HL-60 (cell line): ENCODE measurements at regions not wholly inside any gene's neighbourhood (a gene's known extent, or its start where the extent isn't known, plus 50 kb on each side); places are given as distances from the start of the nearest gene placed in this dataset.
"Not testable (repeated sequence)": the region's sequence is repeated elsewhere in the genome, so short reads cannot be mapped to it uniquely, and the experiment has no call there.

Source experiments
- DNase-seq, 2 experiments: peaks; one replicate each; pipeline ENCODE4 v3.0.0-alpha.2; 2010 to 2020; ENCODE audit warnings: low read depth in 1 of 2, low spot score in 1 of 2
- H3K27ac ChIP-seq: fragments of 250-450 bp; sonication (Bioruptor Pico); replicated peaks from 2 replicates; pipeline ENCODE4 v1.5.1; 2020; ENCODE audit warnings: mild to moderate bottlenecking, moderate library complexity
- H3K27me3 ChIP-seq: fragments of 250-450 bp; sonication (Bioruptor Pico); 2 replicates; pipeline ENCODE4 v1.5.1; 2021; ENCODE audit warnings: mild to moderate bottlenecking, moderate library complexity; ENCODE audit not compliant: insufficient read depth, poor library complexity, severe bottlenecking
- H3K4me3 ChIP-seq: replicated peaks from 2 replicates; pipeline ENCODE4 v1.5.1; 2011; ENCODE audit warnings: mild to moderate bottlenecking, control low read depth, low read length; ENCODE audit not compliant: insufficient read depth
- CTCF ChIP-seq: IDR thresholded peaks from one replicate; pipeline ENCODE4 v1.5.1; 2011; ENCODE audit warnings: low read length, control low read depth, inconsistent platforms; ENCODE audit not compliant: insufficient read depth
- GABPA ChIP-seq: IDR thresholded peaks from 2 replicates; pipeline ENCODE4 v1.6.1; 2012; ENCODE audit warnings: low read depth
- POLR2AphosphoS5 ChIP-seq: IDR thresholded peaks from 2 replicates; pipeline ENCODE4 v1.6.1; 2012; ENCODE audit warnings: low read depth
- REST ChIP-seq: IDR thresholded peaks from 2 replicates; pipeline ENCODE4 v1.6.1; 2012; ENCODE audit warnings: low read depth; ENCODE audit not compliant: insufficient replicate concordance
- SPI1 ChIP-seq: IDR thresholded peaks from 2 replicates; pipeline ENCODE4 v1.6.1; 2012; ENCODE audit warnings: low read depth, mild to moderate bottlenecking, borderline replicate concordance

- no peak for DNase-seq
- Histone ChIP-seq H3K27me3 (no peaks in the 10 kb centered on the region), H3K27ac (no peak overlapping the region), H3K4me3 (no peak overlapping the region)
- no peak for TF ChIP-seq GABPA
Measured at GRCh38 chr12:92381856-92382255, 236.2 kb upstream of the BTG1 start.

- Histone ChIP-seq H3K27ac (no peak overlapping the region), H3K4me3 (no peak overlapping the region), H3K27me3 (no peaks in the 10 kb centered on the region)
- TF ChIP-seq REST: no peak
- no peak for TF ChIP-seq GABPA
- no peak for TF ChIP-seq SPI1
- no peak for TF ChIP-seq POLR2AphosphoS5
- no peak for TF ChIP-seq CTCF
- no peak for DNase-seq
Measured at GRCh38 chr12:92378682-92379479, 233.2 kb upstream of the BTG1 start.

- not testable (repeated sequence) for H3K4me3 ChIP-seq, H3K27ac ChIP-seq, DNase-seq, H3K27me3 ChIP-seq
Measured at GRCh38 chr12:92375504-92375903, 229.9 kb upstream of the BTG1 start.

- no peak for DNase-seq
- TF ChIP-seq GABPA (no peak), POLR2AphosphoS5 (no peak), SPI1 (no peak), REST (no peak), CTCF (no peak)
Measured at GRCh38 chr12:92370828-92371227, 225.2 kb upstream of the BTG1 start.

GRCh38 chr12:92369636-92370035, 224.0 kb upstream of the BTG1 start:
- DNase-seq: no peak
- no peak overlapping the region for H3K27ac ChIP-seq

More at GRCh38 chr12:92370828-92371227, 225.2 kb upstream of the BTG1 start:
- Histone ChIP-seq H3K27ac (no peak overlapping the region), H3K4me3 (no peak overlapping the region), H3K27me3 (no peaks in the 10 kb centered on the region)

More at GRCh38 chr12:92369636-92370035, 224.0 kb upstream of the BTG1 start:
- no peaks in the 10 kb centered on the region for H3K27me3 ChIP-seq
- no peak overlapping the region for H3K4me3 ChIP-seq
- TF ChIP-seq POLR2AphosphoS5: no peak
- TF ChIP-seq REST: no peak
- TF ChIP-seq GABPA: no peak
- no peak for TF ChIP-seq CTCF
- TF ChIP-seq SPI1: no peak
